MG63 (cell line): ENCODE measurements at regions not wholly inside any gene's neighbourhood (a gene's known extent, or its start where the extent isn't known, plus 50 kb on each side); places are given as distances from the start of the nearest gene placed in this dataset.
"Not testable (repeated sequence)": the region's sequence is repeated elsewhere in the genome, so short reads cannot be mapped to it uniquely, and the experiment has no call there.

Experiments used
- DNase-seq: peaks from one replicate; pipeline ENCODE4 v3.0.0-alpha.2; 2020
- H3K27me3 ChIP-seq: fragments of 250-450 bp; sonication (Bioruptor Pico); 2 replicates; pipeline ENCODE4 v1.5.1; 2020; ENCODE audit warnings: mild to moderate bottlenecking, moderate library complexity
- H3K36me3 ChIP-seq: fragments of 250-450 bp; sonication (Bioruptor Pico); 2 replicates; pipeline ENCODE4 v1.5.1; 2020; ENCODE audit warnings: mild to moderate bottlenecking, moderate library complexity
- H3K4me3 ChIP-seq: fragments of 250-450 bp; sonication (Bioruptor Pico); 2 replicates; pipeline ENCODE4 v1.5.1; 2020; ENCODE audit warnings: mild to moderate bottlenecking, moderate library complexity
- H3K9me3 ChIP-seq: fragments of 250-450 bp; sonication (Bioruptor Pico); 2 replicates; pipeline ENCODE4 v1.5.1; 2020; ENCODE audit warnings: mild to moderate bottlenecking, moderate library complexity

DNA sequence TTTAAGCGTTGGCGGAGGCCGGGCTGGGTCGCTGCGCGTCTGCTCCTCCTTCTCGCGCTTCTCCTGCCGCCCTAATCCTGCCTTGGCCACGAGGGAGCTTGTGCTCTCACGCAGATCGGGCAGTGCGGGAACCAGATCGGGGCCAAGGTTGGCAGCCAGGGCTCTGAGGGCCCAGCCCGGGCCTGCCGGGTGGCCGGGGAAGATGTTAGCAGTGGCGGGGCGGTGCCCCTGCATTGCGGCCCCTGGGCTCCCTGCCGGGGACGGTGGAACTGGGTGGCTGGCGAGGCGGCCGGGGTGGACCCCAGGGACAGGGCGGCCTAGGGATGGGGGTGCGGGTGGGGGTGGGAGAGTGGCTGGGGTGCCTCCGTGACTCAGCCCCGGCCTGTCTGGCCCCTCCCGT lies 297.4 kb downstream of the CACNA1B start:
- H3K27me3 ChIP-seq, H3K4me3 ChIP-seq, H3K9me3 ChIP-seq, DNase-seq, H3K36me3 ChIP-seq: not testable (repeated sequence)

DNA sequence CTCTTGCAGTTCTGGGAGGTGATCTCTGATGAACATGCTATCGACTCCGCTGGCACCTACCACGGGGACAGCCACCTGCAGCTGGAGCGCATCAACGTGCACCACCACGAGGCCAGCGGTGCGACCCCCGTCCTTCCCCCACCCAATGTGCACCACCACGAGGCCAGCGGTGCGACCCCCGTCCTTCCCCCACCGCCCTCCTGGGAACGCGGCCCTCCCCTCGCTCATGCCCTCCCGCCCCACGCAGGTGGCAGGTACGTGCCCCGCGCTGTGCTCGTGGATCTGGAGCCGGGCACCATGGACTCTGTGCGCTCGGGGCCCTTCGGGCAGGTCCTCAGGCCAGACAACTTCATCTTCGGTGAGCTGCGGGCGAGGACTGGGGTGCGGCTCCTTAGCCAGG lies 297.8 kb downstream of the CACNA1B start:
- not testable (repeated sequence) for H3K9me3 ChIP-seq, H3K36me3 ChIP-seq, H3K27me3 ChIP-seq, DNase-seq, H3K4me3 ChIP-seq

DNA sequence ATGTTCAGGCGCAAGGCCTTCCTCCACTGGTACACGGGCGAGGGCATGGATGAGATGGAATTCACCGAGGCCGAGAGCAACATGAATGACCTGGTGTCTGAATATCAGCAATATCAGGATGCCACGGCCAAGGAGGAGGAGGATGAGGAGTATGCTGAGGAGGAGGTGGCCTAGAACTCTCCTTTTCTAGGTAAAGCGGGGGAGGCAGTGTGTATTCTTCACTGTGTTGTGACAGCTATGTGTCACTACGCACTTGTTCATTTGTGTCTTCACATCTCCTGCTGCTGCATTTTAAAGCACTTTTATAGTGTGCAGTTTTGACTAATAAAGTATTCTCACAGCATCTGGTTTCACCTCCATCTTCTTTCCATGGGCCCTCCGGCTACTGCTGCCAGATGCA lies 299.5 kb downstream of the CACNA1B start:
- not testable (repeated sequence) for DNase-seq, H3K4me3 ChIP-seq, H3K27me3 ChIP-seq, H3K36me3 ChIP-seq, H3K9me3 ChIP-seq

DNA sequence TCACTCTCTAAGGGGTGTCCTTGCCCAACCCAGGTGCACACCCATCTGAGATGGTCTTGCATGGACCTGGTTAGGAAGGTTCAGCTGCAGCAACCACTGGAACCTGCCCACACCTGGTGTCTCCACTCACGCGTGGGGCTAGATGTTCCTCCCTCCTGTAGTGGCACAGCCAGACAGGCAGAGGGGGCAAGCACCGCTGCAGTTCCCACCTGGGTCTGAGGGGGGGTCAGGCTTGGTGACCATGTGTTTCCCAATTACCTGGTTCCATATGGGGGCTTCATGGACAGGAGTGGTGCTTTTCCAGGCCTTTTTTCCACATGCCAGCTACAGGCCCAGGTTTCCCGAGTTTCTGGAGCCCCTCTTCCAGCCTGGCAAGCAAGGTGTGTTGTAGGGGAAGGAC lies 301.4 kb downstream of the CACNA1B start:
- not testable (repeated sequence) for DNase-seq, H3K9me3 ChIP-seq, H3K36me3 ChIP-seq, H3K4me3 ChIP-seq, H3K27me3 ChIP-seq

DNA sequence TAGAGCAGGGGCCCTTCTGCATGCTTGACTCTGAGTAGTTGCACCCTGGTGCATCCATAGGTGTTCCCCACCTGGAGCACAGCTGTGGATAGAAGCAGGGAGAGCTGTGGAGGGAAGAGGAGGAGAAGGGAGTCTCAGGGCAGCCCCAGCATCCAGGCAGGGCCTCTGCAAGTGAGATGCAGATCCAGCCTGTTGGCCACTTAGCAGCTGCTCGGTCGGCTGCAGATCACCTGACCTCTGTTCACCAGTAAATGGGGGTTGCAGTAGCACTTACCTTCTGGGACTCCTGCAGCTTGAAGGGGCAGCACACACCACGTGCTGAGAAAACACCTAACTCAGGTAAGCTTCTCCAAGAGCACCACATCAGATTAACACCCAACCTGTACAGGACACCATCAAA lies 302.1 kb downstream of the CACNA1B start:
- H3K9me3 ChIP-seq: not testable (repeated sequence)

DNA sequence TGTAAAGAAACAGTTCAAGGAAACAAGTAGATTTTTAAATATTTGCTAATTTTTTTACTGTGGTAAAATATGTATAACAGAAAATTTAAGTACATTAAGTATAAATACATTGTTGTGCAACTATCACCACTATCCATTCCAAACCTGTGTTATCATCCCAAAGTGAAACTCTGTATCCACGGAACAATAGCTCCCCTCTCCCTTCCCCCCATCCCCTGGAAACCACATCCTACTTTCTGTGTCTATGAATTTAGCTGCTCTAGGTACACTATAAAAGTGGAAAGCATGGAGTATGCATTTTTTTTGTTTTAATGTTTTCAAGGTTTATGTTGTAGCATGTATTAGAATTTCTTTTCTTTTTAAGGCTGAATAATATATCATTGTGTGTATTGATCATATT lies 304.4 kb downstream of the CACNA1B start:
- H3K27me3 ChIP-seq, H3K9me3 ChIP-seq, H3K4me3 ChIP-seq, H3K36me3 ChIP-seq, DNase-seq: not testable (repeated sequence)

More for the DNA sequence above, 302.1 kb downstream of the CACNA1B start:
- H3K36me3 ChIP-seq, H3K4me3 ChIP-seq, DNase-seq, H3K27me3 ChIP-seq: not testable (repeated sequence)

DNA sequence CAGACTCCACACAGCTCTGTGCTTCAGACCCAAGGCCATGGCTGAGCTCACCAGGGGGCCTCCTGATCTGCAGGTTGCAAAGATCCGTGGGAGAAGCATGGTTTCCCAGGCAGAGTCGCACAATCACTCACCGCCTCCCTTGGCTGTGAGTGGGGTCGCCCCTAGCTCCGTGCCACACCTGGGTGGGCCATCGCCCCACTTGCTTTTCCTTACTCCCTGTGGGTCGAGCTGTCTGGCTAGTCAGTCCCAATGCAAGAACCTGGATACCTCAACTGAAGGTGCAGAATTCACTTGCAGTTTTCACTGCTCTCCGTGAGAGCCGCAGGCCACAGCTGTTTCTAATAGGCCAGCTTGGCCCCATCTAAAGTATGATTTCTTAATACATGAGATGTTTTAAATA lies 319.6 kb downstream of the CACNA1B start:
- H3K27me3 ChIP-seq, H3K4me3 ChIP-seq, DNase-seq, H3K36me3 ChIP-seq, H3K9me3 ChIP-seq: not testable (repeated sequence)

DNA sequence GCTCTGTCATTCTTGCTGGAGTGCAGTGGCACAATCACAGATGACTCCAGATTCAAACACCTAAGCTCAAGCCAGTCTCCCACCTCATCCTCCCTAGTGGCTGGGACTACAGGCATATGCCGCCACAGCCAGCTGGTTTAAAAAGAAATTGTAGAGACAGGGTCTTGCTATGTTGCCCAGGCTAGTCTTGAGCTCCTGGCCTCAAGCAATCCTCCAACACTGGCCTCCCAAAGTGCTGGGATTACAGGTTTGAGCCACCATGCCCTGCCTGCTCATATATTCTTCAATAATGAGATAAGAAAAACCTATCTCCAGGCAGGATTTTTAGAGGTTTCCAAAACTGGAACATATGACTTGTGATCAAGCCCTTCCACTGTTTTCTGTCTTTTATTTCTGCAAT lies 321.4 kb downstream of the CACNA1B start:
- H3K9me3 ChIP-seq, H3K27me3 ChIP-seq, H3K4me3 ChIP-seq, H3K36me3 ChIP-seq, DNase-seq: not testable (repeated sequence)

DNA sequence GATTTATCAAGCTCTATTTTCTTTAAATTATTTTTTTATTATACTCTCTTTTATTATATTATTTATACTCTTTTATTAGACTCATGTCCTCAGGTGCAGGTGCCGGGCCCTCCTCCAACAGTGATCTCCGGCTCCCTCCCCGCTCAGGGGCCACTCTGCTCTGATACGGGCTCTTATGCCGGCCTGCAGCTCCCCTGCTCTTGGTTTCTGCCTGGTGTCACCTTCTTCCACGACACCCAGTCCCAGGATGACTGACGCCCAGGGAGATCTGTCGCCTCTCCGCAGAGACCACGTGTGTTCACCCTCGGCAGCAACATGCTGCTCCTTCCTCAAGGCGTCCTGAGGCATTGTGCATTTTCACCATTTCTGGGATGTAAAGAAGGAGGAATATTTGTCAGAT lies 322.3 kb downstream of the CACNA1B start:
- not testable (repeated sequence) for DNase-seq, H3K27me3 ChIP-seq, H3K4me3 ChIP-seq

DNA sequence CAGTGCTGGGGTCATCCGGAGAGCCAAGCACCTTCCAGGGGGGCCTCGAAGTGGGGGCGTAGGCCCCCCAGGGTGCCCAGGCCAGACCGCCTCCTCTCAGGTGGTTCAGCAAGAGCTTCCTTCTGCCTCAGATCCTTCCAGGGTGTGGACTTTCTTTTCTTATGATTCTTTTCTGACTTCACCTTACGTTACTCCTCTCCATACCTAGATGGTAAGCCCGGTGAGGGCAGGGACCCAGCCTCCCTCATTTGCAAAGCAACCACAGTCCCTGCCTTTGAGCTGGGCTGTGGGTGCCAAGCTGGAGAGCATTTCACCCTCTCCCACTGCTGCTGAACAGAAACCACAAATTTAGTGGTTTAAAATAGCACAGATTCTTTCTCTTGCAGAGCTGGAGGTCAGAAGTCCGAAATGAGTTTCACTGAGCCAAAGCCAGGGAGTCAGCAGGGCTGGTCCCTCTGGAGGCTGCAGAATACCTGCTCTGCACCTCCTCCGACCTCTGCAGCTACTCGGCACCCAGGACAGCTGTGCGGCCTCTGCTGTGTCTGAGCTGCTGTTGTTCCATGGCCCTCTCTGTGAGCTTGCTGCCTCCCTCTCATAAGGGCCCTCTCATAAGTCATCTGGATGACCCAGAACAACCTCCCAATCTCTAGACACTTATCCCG lies 323.0 kb downstream of the CACNA1B start:
- not testable (repeated sequence) for H3K4me3 ChIP-seq, H3K36me3 ChIP-seq, H3K27me3 ChIP-seq, DNase-seq, H3K9me3 ChIP-seq

More for the DNA sequence above, 322.3 kb downstream of the CACNA1B start:
- not testable (repeated sequence) for H3K9me3 ChIP-seq, H3K36me3 ChIP-seq

DNA sequence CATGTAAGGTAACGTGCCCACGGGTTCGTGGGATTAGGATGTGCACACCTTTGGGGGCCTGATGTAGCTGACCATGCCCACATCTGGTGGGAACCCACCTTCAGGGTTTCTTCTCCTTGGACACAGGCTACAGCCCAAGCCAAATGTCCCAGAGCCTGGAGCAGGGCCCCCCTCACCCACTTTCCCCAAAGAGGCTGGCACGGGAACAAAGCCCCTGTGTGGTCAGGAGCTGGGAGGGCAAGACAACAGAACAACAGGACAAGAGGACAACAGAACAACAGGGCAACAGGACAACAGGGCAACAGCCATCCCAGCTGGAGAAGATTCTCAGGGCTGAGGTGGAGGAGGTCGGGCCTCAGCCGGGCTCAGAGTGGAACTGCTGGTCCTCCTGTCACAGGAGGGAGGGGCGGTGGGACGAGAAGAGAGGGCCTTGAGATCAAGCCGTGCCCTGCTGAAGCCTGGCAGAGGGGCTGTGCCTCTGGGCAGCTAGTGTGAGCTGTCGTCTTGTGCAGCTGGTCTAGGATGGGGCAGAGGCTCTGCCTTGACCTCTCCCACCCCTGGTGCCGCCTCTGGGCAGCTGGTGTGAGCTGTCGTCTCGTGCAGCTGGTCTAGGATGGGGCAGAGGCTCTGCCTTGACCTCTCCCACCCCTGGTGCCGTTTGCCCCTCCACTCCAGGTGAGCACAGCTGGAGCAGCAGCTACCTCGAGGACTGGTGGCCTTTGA lies 323.7 kb downstream of the CACNA1B start:
- H3K9me3 ChIP-seq, H3K36me3 ChIP-seq, H3K27me3 ChIP-seq, DNase-seq, H3K4me3 ChIP-seq: not testable (repeated sequence)

DNA sequence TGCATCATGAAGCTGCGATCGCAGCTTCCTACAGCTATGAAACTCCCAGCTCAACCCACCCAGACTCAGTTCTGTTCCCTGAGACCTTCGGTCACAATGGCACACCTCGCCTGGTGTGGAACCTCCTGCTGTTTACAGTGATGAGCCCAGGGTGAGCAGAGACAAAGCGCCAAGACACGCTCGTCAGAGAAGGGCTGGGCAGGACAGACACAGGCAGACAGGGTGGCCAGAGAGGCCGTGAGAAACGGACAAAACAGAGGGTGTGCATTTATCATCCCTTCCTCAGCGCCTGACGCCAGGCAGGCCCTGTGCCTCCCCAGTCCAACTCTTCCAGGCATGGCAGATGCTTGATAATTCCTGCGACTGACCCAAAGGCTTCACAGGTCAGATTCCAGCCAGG lies 324.5 kb downstream of the CACNA1B start:
- not testable (repeated sequence) for H3K36me3 ChIP-seq, DNase-seq, H3K9me3 ChIP-seq, H3K27me3 ChIP-seq, H3K4me3 ChIP-seq

DNA sequence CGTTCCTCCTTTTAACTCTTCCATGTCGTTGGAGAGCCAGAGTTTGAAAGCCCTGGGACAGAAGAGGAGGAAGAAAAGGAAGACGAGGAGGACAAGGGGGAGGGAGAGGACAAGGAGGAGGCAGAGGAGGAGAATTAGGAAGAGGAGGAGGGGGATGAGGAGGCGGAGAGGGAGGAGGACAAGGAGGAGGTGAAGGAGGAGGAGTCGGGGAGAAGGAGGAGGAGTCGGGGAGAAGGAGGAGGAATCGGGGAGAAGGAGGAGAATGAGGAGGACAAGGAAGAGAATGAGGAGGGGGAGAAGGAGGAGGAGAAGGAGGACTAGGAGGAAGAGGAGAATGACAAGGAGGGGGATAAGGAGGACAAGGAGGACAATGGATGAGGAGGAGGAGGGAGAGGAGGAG lies 325.7 kb downstream of the CACNA1B start:
- not testable (repeated sequence) for H3K36me3 ChIP-seq, DNase-seq, H3K9me3 ChIP-seq, H3K27me3 ChIP-seq, H3K4me3 ChIP-seq

DNA sequence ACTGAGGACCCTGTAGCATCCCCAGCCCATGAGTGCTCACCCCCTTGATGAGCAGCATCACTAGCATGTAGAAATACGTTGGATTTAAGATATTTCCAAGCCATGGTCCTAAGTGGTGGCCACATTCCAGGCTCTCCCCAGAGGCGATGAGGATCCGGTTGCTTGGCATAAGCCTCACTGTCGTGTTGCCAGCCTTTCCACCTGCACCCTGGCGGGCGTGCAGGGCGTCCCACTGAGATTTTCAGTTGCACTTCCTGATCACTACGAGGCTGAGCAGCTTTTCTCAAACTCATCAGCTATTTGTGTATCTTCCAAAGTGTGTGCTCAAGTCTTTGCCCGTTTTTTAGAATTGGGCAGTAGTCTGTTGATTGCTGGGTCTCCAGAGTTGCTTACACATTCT lies 326.3 kb downstream of the CACNA1B start:
- not testable (repeated sequence) for H3K36me3 ChIP-seq, H3K27me3 ChIP-seq, H3K4me3 ChIP-seq, H3K9me3 ChIP-seq
- peak; percentile 57 for DNase-seq

DNA sequence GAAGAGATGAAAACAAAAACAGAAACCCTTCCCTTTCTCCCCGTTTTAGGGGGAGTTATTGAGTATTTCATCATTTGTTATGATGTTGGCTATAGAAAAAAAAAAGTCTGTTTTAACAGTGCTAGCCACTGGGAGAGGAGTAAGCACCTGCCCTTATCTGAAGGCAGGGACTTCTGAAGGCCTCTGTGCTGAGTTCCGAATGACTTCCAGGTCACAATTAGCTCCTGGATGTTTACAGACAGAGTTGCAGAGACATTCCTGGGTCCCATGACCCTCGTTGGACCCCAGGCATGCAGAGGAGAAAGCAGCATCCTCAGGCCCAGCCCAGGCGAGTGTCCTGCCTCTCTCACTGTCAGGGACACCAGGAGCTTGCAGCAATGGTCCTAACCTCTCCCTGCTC lies 328.5 kb downstream of the CACNA1B start:
- H3K27me3 ChIP-seq, H3K36me3 ChIP-seq, DNase-seq, H3K9me3 ChIP-seq, H3K4me3 ChIP-seq: not testable (repeated sequence)

DNA sequence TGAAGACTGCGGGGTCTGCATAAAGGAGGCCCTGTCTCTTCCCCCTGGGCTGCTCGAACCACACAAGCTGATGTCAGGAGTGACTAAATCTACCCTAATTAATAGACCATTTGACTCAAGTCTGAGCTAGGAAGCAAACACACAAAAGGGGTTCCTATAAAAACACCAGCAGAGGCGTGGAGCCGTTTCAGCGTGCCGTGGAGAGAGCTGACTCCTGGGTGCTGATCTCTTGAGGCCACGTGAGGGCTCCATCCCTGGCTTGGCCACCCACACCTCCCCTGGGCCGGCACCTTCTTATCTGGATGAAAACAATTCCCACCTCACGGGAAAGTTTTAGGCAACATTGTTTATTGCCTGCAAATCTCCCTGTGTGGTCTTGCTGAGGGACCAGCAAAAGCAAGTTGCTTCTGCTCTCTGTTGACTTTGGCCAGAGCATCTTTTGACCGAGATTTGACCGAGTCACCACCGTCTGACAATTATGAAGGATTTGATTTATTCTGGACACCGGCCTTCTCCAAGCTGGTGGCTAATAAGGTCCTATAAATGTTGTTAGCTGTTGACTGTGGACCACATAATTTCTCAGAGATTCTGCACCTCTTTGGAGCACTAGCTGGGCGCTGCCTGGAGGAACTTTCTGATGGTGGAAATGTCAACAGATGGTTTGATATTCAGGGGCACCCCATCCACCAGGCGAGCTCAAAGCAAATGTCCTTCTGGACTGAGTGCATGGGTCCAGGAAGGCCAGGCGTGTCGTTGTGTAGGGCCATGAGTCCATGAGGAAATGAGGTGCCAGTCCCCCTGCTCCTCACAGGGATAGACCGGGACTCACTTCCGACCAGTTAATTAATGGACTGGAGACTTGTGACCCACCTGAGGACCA lies 330.0 kb downstream of the CACNA1B start:
- H3K36me3 ChIP-seq, H3K4me3 ChIP-seq, H3K9me3 ChIP-seq: not testable (repeated sequence)

DNA sequence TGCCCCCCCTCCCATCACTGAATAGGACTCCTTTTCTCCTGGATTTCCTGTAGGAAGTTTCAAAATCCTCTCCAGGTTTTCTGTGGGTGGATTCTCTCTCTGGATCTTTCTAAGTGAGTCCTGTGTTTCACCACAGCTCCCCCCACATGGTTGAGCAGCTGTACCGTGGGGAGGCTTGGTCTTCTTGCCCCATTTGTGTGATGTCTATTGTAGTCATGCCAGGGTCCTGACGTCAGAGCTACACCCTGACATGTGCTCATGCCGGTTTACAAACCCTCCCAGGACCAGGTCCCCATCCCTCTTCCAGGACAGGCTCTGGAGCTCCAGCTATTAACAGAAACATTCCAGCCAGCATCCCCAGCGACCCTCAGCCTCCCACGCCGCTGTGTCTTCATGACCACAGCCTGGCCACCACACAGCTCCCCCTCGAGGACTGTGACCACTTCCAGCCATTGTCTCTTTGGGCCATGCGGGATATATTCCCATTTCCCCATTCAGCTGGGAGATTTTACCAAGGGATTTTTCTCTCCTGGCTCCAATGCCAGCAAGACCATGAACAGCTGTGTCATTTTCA lies 331.6 kb downstream of the CACNA1B start:
- not testable (repeated sequence) for H3K27me3 ChIP-seq, H3K4me3 ChIP-seq, DNase-seq, H3K36me3 ChIP-seq, H3K9me3 ChIP-seq

More for the DNA sequence above, 330.0 kb downstream of the CACNA1B start:
- not testable (repeated sequence) for DNase-seq, H3K27me3 ChIP-seq
